ENCODE measurements at regions not wholly inside any gene's neighbourhood (a gene's known extent, or its start where the extent isn't known, plus 50 kb on each side); places are given as distances from the start of the nearest gene placed in this dataset.

DNA sequence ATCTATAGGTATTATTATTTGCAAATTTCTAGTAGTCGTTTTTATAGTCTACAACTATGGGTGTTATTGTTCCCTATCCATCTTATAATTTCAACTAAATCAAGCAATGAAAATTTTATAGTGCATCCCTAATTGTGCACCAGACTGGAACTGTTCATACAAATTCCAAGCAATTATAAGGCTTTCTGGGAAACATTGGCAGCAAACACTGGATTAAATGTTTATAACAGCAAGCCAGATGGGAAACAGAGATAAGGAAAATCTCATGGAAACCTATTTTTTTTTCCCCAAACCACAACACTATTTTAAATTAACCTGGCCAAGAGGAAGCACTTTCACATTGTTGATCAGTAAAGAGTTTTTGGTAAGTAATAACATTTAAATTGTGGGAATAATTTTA lies 524.3 kb downstream of the RASEF start:
- TF ChIP-seq EP300 (IDR thresholded peaks at IDR 0.05; ENCODE audit: borderline replicate concordance) (no peak), TAF1 (IDR thresholded peaks at IDR 0.05; ENCODE audit: low read depth) (no peak), TEAD4 (IDR thresholded peaks at IDR 0.05) (no peak), NFIC (IDR thresholded peaks at IDR 0.05) (no peak), FOXM1 (IDR thresholded peaks at IDR 0.05; ENCODE audit: borderline replicate concordance, low read depth) (no peak), TCF12 (IDR thresholded peaks at IDR 0.05; ENCODE audit: low read depth) (no peak), RAD21 (IDR thresholded peaks at IDR 0.05; ENCODE audit: low read depth) (no peak), CEBPB (IDR thresholded peaks at IDR 0.05) (no peak), CREB1 (IDR thresholded peaks at IDR 0.05; ENCODE audit: low read depth) (no peak)
- TF ChIP-seq, protein P1, sequence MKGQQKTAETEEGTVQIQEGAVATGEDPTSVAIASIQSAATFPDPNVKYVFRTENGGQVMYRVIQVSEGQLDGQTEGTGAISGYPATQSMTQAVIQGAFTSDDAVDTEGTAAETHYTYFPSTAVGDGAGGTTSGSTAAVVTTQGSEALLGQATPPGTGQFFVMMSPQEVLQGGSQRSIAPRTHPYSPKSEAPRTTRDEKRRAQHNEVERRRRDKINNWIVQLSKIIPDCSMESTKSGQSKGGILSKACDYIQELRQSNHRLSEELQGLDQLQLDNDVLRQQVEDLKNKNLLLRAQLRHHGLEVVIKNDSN (IDR thresholded peaks at IDR 0.05) = no peak
- TF ChIP-seq, protein P2, sequence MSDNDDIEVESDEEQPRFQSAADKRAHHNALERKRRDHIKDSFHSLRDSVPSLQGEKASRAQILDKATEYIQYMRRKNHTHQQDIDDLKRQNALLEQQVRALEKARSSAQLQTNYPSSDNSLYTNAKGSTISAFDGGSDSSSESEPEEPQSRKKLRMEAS (IDR thresholded peaks at IDR 0.05) = no peak

DNA sequence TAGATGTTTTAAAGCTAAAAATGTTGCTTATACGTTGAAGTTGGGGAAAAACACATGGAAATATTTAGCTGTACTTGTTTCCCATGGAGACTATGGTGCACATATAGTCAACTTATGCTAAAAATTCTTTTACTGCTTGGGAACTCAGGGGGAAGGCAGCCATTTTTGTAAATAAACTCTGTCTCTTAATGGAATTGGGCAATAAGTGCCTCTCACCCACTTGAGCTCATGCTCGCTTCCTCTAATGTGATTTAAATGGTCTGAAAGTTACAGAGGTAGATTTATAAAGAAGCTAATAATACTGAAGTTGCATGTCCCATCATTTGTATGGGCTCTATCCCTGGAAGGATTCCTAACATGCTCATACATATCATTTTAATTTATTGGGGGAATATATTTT lies 523.8 kb downstream of the RASEF start:
- TF ChIP-seq, protein P2 (IDR thresholded peaks at IDR 0.05) = no peak
- TF ChIP-seq NFIC (IDR thresholded peaks at IDR 0.05) (no peak), EP300 (IDR thresholded peaks at IDR 0.05; ENCODE audit: borderline replicate concordance) (no peak), TAF1 (IDR thresholded peaks at IDR 0.05; ENCODE audit: low read depth) (no peak), YY1 (IDR thresholded peaks at IDR 0.05; ENCODE audit: low read depth) (no peak), TEAD4 (IDR thresholded peaks at IDR 0.05) (no peak), ZBTB7A (IDR thresholded peaks at IDR 0.05; ENCODE audit: low read depth) (no peak), RAD21 (IDR thresholded peaks at IDR 0.05; ENCODE audit: low read depth) (no peak), CREB1 (IDR thresholded peaks at IDR 0.05; ENCODE audit: low read depth) (no peak), FOXM1 (IDR thresholded peaks at IDR 0.05; ENCODE audit: borderline replicate concordance, low read depth) (no peak), TCF12 (IDR thresholded peaks at IDR 0.05; ENCODE audit: low read depth) (no peak)

DNA sequence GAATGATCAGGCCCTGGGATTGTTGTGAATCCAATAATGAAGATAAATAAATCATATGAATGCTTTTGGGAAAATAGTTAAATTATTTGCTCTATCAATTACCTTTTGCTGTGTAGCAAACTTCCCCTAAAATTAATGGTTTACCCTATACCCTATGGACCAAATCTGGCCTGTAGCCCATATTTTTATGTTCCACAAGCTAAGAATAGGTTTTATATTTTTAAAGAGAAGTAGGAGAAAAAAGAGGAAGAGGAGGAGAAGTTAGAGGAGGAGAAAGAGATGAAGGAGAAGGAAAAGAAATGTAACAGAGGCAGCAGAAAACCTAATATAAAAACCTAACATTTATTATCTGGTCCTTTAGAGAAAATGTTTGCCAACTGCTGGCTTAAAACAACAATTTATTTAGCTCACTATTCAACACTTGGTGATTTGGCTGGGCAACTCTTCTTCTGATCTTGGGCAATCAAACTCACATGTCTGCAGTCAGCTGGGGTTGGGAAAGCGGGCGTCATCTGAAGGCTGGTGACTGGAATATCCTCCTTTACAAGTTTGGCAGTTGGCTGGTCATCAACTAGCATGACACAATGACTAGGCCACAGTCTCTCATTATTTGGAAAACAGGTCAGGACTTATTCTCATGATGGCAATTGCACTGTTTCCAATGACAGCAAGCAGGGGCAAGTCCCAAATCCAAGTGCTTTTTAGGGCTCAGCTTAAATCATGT lies 522.9 kb downstream of the RASEF start:
- TF ChIP-seq NFIC (IDR thresholded peaks at IDR 0.05) = no peak
- TF ChIP-seq FOXM1 (IDR thresholded peaks at IDR 0.05; ENCODE audit: borderline replicate concordance, low read depth) = no peak
- no peak for TF ChIP-seq TAF1 (IDR thresholded peaks at IDR 0.05; ENCODE audit: low read depth)
- TF ChIP-seq, protein P2 (IDR thresholded peaks at IDR 0.05) = no peak

DNA sequence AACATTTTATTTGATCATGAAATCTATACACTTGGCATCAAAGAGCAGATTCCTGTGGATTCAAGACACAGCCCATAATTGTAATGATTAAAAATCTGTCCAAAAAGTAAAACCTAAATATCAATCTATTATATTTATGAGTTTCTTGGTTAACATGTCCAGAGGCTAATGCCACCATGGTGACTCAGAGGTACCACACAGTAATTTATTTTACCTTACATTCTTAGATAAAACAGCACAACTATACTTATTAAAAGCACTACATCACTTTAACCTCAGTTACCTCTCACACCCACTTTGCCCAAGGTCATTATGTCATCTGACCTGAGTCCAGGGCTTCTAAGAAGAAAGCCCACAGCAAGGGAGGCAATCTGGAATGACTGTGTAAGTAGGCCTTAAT lies 519.2 kb downstream of the RASEF start:
- TF ChIP-seq FOXM1 (IDR thresholded peaks at IDR 0.05; ENCODE audit: borderline replicate concordance, low read depth) (no peak), EP300 (IDR thresholded peaks at IDR 0.05; ENCODE audit: borderline replicate concordance) (no peak), TEAD4 (IDR thresholded peaks at IDR 0.05) (no peak), NFIC (IDR thresholded peaks at IDR 0.05) (no peak), CREB1 (IDR thresholded peaks at IDR 0.05; ENCODE audit: low read depth) (no peak), RAD21 (IDR thresholded peaks at IDR 0.05; ENCODE audit: low read depth) (no peak), TAF1 (IDR thresholded peaks at IDR 0.05; ENCODE audit: low read depth) (no peak), CEBPB (IDR thresholded peaks at IDR 0.05) (no peak)
- TF ChIP-seq, protein P3, sequence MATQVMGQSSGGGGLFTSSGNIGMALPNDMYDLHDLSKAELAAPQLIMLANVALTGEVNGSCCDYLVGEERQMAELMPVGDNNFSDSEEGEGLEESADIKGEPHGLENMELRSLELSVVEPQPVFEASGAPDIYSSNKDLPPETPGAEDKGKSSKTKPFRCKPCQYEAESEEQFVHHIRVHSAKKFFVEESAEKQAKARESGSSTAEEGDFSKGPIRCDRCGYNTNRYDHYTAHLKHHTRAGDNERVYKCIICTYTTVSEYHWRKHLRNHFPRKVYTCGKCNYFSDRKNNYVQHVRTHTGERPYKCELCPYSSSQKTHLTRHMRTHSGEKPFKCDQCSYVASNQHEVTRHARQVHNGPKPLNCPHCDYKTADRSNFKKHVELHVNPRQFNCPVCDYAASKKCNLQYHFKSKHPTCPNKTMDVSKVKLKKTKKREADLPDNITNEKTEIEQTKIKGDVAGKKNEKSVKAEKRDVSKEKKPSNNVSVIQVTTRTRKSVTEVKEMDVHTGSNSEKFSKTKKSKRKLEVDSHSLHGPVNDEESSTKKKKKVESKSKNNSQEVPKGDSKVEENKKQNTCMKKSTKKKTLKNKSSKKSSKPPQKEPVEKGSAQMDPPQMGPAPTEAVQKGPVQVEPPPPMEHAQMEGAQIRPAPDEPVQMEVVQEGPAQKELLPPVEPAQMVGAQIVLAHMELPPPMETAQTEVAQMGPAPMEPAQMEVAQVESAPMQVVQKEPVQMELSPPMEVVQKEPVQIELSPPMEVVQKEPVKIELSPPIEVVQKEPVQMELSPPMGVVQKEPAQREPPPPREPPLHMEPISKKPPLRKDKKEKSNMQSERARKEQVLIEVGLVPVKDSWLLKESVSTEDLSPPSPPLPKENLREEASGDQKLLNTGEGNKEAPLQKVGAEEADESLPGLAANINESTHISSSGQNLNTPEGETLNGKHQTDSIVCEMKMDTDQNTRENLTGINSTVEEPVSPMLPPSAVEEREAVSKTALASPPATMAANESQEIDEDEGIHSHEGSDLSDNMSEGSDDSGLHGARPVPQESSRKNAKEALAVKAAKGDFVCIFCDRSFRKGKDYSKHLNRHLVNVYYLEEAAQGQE (IDR thresholded peaks at IDR 0.05; ENCODE audit: low read depth) = no peak
- TF ChIP-seq, protein P1 (IDR thresholded peaks at IDR 0.05) = no peak

DNA sequence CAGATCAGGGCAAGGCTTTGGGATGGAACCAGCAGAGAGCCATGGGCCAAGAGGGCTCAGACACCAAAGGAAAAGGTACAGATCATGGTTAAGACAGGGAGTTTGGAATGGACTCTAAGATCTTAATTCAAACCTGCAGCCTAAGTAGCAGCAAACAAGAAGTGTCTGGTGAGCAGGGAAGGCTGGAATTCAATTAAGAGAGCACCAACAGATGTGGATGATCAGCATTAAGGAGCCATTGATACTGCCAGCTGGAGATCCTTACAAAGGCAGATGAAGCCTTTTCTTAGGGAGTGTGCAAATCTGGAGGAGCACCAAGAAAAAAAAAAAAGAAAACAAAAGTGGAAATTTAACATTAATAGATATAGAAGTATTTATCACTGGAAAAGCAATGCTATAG lies 516.8 kb downstream of the RASEF start:
- TF ChIP-seq TEAD4 (IDR thresholded peaks at IDR 0.05) (no peak), TAF1 (IDR thresholded peaks at IDR 0.05; ENCODE audit: low read depth) (no peak), EP300 (IDR thresholded peaks at IDR 0.05; ENCODE audit: borderline replicate concordance) (no peak), FOXM1 (IDR thresholded peaks at IDR 0.05; ENCODE audit: borderline replicate concordance, low read depth) (no peak), RAD21 (IDR thresholded peaks at IDR 0.05; ENCODE audit: low read depth) (no peak), EGR1 (IDR thresholded peaks at IDR 0.05) (no peak), CEBPB (IDR thresholded peaks at IDR 0.05) (no peak), CREB1 (IDR thresholded peaks at IDR 0.05; ENCODE audit: low read depth) (no peak), NFIC (IDR thresholded peaks at IDR 0.05) (no peak), TCF12 (IDR thresholded peaks at IDR 0.05; ENCODE audit: low read depth) (no peak), YY1 (IDR thresholded peaks at IDR 0.05; ENCODE audit: low read depth) (no peak)
- TF ChIP-seq, protein P3 (IDR thresholded peaks at IDR 0.05; ENCODE audit: low read depth) = no peak
- TF ChIP-seq, protein P2 (IDR thresholded peaks at IDR 0.05) = no peak

Data from Ishikawa (cell line).